ENCODE measurements at regions not wholly inside any gene's neighbourhood (a gene's known extent, or its start where the extent isn't known, plus 50 kb on each side); places are given as distances from the start of the nearest gene placed in this dataset.

- TF ChIP-seq CTCF (conservative IDR thresholded peaks at IDR 0.05; ENCODE audit: low read depth, low read length), result no peak
- no peak for TF ChIP-seq EZH2 (IDR thresholded peaks at IDR 0.05; ENCODE audit: borderline replicate concordance, low read depth, low read length, poor library complexity, severe bottlenecking)
These were observed 52.5 kb upstream of the SLC22A23 start for GRCh38 chr6:3509336-3509735.
